GM13977 (cell line): ENCODE measurements at regions not wholly inside any gene's neighbourhood (a gene's known extent, or its start where the extent isn't known, plus 50 kb on each side); places are given as distances from the start of the nearest gene placed in this dataset.

Source experiments
- DNase-seq: peaks from one replicate; pipeline ENCODE4 v3.0.0; 2012; ENCODE audit warnings: low spot score
- in situ Hi-C: fragments of 300-500 bp; cut with MboI; formaldehyde crosslinking; loops from one replicate; pipeline ENCODE4 v1.12.0; 2022; ENCODE audit warnings: low sequenced_read_pairs, low pct_unique_long_range_greater_than_20kb, mixed read lengths, inconsistent platforms; ENCODE audit not compliant: unreplicated experiment
- TF ChIP-seq, protein P1 (sequence below): IDR thresholded peaks from 2 replicates; pipeline ENCODE4 v1.5.1; 2012; ENCODE audit warnings: mild to moderate bottlenecking, control low read depth; ENCODE audit not compliant: insufficient read depth; ENCODE audit errors: extremely low read depth, missing control alignments

- DNase-seq: no peak
- in situ Hi-C loops: loop anchor here (25.0 kb wide), 1 partner anchor 971 kb away; no protein-coding TSS in a partner anchor
- TF ChIP-seq, protein P1, sequence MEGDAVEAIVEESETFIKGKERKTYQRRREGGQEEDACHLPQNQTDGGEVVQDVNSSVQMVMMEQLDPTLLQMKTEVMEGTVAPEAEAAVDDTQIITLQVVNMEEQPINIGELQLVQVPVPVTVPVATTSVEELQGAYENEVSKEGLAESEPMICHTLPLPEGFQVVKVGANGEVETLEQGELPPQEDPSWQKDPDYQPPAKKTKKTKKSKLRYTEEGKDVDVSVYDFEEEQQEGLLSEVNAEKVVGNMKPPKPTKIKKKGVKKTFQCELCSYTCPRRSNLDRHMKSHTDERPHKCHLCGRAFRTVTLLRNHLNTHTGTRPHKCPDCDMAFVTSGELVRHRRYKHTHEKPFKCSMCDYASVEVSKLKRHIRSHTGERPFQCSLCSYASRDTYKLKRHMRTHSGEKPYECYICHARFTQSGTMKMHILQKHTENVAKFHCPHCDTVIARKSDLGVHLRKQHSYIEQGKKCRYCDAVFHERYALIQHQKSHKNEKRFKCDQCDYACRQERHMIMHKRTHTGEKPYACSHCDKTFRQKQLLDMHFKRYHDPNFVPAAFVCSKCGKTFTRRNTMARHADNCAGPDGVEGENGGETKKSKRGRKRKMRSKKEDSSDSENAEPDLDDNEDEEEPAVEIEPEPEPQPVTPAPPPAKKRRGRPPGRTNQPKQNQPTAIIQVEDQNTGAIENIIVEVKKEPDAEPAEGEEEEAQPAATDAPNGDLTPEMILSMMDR: no peak
These were observed 60.9 kb upstream of the TLR3 start for GRCh38 chr4:186008057-186008456.

DNA sequence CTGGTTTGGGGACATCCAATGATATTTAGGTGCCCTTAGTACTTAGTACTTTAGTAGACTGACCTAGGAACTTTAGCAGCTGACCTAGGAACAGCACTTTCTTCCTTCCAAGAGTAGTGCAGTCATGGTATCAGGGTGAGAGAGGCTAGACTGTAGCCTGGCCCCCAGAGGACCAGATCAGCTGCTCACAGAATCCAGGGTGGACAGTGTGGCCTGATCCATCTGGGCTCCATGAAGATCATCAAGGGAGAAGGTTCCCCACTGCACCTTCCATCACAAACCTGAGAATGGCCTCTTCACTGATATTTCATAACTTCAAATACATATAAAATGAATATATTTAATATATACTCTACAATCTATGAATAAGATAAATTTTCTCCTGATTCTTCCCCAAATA, 59.0 kb upstream of the TLR3 start:
- TF ChIP-seq, protein P1: no peak
- in situ Hi-C loops: loop anchor here (25.0 kb wide), 1 partner anchor 973 kb away; no protein-coding TSS in a partner anchor
- DNase-seq: no peak

DNA sequence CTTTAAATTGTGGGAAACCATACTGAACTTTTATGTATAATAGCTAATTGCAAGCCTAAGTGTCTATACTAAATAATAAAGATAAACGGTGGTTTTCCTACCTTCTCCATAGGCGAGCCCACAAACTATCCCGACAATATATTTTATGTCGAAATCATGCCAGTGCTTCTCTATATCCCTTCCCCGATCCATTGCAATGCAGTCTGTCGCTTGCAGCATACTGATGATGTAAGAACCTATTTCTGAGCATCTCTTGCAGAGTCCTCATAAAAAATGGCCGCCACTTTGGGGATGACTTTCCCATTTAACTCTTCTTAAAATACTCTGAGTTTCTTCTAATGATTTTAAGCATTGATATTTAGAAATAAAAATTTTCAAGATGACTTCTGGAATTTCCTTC, 58.1 kb upstream of the TLR3 start:
- in situ Hi-C loops: loop anchor here (25.0 kb wide), 1 partner anchor 974 kb away; no protein-coding TSS in a partner anchor
- DNase-seq: no peak
- TF ChIP-seq, protein P1: no peak

DNA sequence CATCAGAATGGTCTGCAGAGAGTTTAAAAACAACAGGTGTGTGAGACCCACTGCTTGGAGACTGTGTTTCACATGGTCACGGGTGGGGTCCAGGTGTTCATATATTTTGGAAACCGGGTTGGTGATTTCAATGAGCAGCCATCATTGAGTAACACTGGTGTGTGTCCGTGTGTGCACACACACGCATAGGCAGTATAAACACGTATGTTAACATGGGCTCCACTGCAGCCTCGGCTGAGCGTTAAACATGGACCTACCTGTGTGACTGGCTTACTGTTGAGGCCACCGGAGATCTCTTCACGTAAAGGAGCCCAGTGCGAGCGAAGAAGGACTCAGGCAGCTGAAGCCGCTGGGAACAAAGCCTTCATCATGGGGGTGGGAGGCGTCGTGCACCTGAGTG, 56.9 kb upstream of the TLR3 start:
- in situ Hi-C loops: loop anchor here (25.0 kb wide), 1 partner anchor 975 kb away; no protein-coding TSS in a partner anchor
- TF ChIP-seq, protein P1: no peak
- no peak for DNase-seq

- in situ Hi-C loops: loop anchor here (25.0 kb wide), 1 partner anchor 976 kb away; no protein-coding TSS in a partner anchor
- DNase-seq: no peak
These were observed 55.4 kb upstream of the TLR3 start for GRCh38 chr4:186013419-186014186.

GRCh38 chr4:186015212-186015817, 53.6 kb upstream of the TLR3 start:
- in situ Hi-C loops: loop anchor here (25.0 kb wide), 1 partner anchor 978 kb away; no protein-coding TSS in a partner anchor
- TF ChIP-seq, protein P1: no peak
- no peak for DNase-seq

More at GRCh38 chr4:186013419-186014186, 55.4 kb upstream of the TLR3 start:
- TF ChIP-seq, protein P1: no peak
